Vagina (tissue), 2 donors: ENCODE measurements at regions not wholly inside any gene's neighbourhood (a gene's known extent, or its start where the extent isn't known, plus 50 kb on each side); places are given as distances from the start of the nearest gene placed in this dataset.

Experiments
- POLR2A ChIP-seq, 2 donors: fragments of 450-650 bp; IDR thresholded peaks; one replicate each; pipeline ENCODE4 v1.6.1; 2017; ENCODE audit warnings: antibody characterized with exemption in 2 of 2, mild to moderate bottlenecking in 2 of 2, moderate library complexity in 2 of 2
- TF ChIP-seq, protein P1 (sequence below), 3 experiments: fragments of 450-650 bp in 2 of 3; fragments of 200-600 bp in 1 of 3; sonication (generic) in 1 of 3; IDR thresholded peaks; one replicate each; pipeline ENCODE4 v1.5.1; 2017 to 2019; ENCODE audit warnings: antibody characterized with exemption in 3 of 3, mild to moderate bottlenecking in 2 of 3, moderate library complexity in 2 of 3

DNA sequence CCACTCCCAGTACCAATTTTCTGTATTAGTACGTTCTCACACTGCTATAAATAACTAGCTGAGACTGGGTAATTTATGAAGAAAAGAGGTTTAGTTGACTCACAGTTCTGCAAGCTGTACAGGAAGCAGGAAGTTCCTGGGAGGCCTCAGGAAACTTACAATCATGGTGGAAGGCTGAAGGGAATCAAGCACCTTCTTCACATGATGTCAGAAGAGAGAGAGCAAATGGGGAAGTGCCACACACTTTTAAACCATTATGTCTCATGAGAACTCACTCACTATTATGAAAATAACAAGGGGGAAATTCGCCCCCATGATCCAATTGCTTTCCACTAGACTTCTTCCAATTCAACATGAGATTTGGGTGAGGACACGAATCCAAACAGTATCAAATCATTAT lies 271.4 kb downstream of the ETS1 start:
- TF ChIP-seq, protein P1, sequence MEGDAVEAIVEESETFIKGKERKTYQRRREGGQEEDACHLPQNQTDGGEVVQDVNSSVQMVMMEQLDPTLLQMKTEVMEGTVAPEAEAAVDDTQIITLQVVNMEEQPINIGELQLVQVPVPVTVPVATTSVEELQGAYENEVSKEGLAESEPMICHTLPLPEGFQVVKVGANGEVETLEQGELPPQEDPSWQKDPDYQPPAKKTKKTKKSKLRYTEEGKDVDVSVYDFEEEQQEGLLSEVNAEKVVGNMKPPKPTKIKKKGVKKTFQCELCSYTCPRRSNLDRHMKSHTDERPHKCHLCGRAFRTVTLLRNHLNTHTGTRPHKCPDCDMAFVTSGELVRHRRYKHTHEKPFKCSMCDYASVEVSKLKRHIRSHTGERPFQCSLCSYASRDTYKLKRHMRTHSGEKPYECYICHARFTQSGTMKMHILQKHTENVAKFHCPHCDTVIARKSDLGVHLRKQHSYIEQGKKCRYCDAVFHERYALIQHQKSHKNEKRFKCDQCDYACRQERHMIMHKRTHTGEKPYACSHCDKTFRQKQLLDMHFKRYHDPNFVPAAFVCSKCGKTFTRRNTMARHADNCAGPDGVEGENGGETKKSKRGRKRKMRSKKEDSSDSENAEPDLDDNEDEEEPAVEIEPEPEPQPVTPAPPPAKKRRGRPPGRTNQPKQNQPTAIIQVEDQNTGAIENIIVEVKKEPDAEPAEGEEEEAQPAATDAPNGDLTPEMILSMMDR (IDR thresholded peaks at IDR 0.05): no peak
- no peak for TF ChIP-seq POLR2A (IDR thresholded peaks at IDR 0.05)
